ENCODE measurements at regions not wholly inside any gene's neighbourhood (a gene's known extent, or its start where the extent isn't known, plus 50 kb on each side); places are given as distances from the start of the nearest gene placed in this dataset.

GRCh38 chr19:29016353-29016752, 196.6 kb downstream of the UQCRFS1 start (continued):
- TF ChIP-seq ZNF629 (tag by site-specific recombination; IDR thresholded peaks at IDR 0.05) (no peak), ZNF544 (tag by site-specific recombination; IDR thresholded peaks at IDR 0.05) (peak; percentile 24; the same call in 1 of the 2 replicates), ZNF202 (tag by site-specific recombination; IDR thresholded peaks at IDR 0.05; ENCODE audit: borderline replicate concordance) (no peak), ZNF148 (tag by site-specific recombination; IDR thresholded peaks at IDR 0.05; ENCODE audit: borderline replicate concordance) (peak; percentile 85), ZBTB6 (tag by site-specific recombination; IDR thresholded peaks at IDR 0.05) (no peak), ZNF645 (tag by site-specific recombination; IDR thresholded peaks at IDR 0.05) (0 out of 2 replicates have a peak, but pooled peaks have one; percentile 35), ZNF391 (tag by site-specific recombination; IDR thresholded peaks at IDR 0.05; ENCODE audit: borderline replicate concordance, low read depth) (no peak), ZNF707 (tag by site-specific recombination; IDR thresholded peaks at IDR 0.05) (no peak), KLF16 (tag by site-specific recombination; IDR thresholded peaks at IDR 0.05) (no peak), ZNF366 (tag by site-specific recombination; conservative IDR thresholded peaks at IDR 0.05) (peak; percentile 92), ZNF114 (tag by site-specific recombination; IDR thresholded peaks at IDR 0.05) (0 out of 2 replicates have a peak, but pooled peaks have one; percentile 67), YY2 (tag by site-specific recombination; IDR thresholded peaks at IDR 0.05) (0 out of 2 replicates have a peak, but pooled peaks have one; percentile 16), ZBTB1 (tag by site-specific recombination; IDR thresholded peaks at IDR 0.05) (no peak), ZNF571 (tag by site-specific recombination; IDR thresholded peaks at IDR 0.05) (peak; percentile 86; the same call in 1 of the 2 replicates), ZNF354C (tag by site-specific recombination; IDR thresholded peaks at IDR 0.05; ENCODE audit: borderline replicate concordance, low read depth) (peak; percentile 6; the same call in 1 of the 2 replicates), ZNF488 (tag by site-specific recombination; IDR thresholded peaks at IDR 0.05) (0 out of 2 replicates have a peak, but pooled peaks have one; percentile 22), ZNF623 (tag by site-specific recombination; IDR thresholded peaks at IDR 0.05) (no peak), HOXA7 (CRISPR knock-in tag; IDR thresholded peaks at IDR 0.05; ENCODE audit: borderline replicate concordance) (no peak), ZBTB21 (tag by site-specific recombination; IDR thresholded peaks at IDR 0.05) (no peak), KLF17 (tag by site-specific recombination; IDR thresholded peaks at IDR 0.05) (no peak), KLF8 (tag by site-specific recombination; IDR thresholded peaks at IDR 0.05) (no peak), ZNF221 (tag by site-specific recombination; IDR thresholded peaks at IDR 0.05; ENCODE audit: borderline replicate concordance) (no peak), ZNF292 (tag by site-specific recombination; IDR thresholded peaks at IDR 0.05; ENCODE audit: borderline replicate concordance, low read depth) (no peak), SALL2 (tag by site-specific recombination; IDR thresholded peaks at IDR 0.05; ENCODE audit: borderline replicate concordance) (0 out of 2 replicates have a peak, but pooled peaks have one; percentile 45), PRDM4 (tag by site-specific recombination; IDR thresholded peaks at IDR 0.05) (no peak), SETDB1 (IDR thresholded peaks at IDR 0.05; ENCODE audit: insufficient read length, low read length) (no peak), ZNF274 (IDR thresholded peaks at IDR 0.05; ENCODE audit: low read length) (no peak), ZNF274 (tag by site-specific recombination; IDR thresholded peaks at IDR 0.05; ENCODE audit: borderline replicate concordance) (peak; percentile 60; the same call in 1 of the 2 replicates), ZNF169 (tag by site-specific recombination; IDR thresholded peaks at IDR 0.05) (peak; percentile 92), YY1 (tag by site-specific recombination; IDR thresholded peaks at IDR 0.05) (no peak), GLI4 (tag by site-specific recombination; IDR thresholded peaks at IDR 0.05) (no peak)
